ENCODE measurements at regions not wholly inside any gene's neighbourhood (a gene's known extent, or its start where the extent isn't known, plus 50 kb on each side); places are given as distances from the start of the nearest gene placed in this dataset.
"Not testable (repeated sequence)": the region's sequence is repeated elsewhere in the genome, so short reads cannot be mapped to it uniquely, and the experiment has no call there.

DNA sequence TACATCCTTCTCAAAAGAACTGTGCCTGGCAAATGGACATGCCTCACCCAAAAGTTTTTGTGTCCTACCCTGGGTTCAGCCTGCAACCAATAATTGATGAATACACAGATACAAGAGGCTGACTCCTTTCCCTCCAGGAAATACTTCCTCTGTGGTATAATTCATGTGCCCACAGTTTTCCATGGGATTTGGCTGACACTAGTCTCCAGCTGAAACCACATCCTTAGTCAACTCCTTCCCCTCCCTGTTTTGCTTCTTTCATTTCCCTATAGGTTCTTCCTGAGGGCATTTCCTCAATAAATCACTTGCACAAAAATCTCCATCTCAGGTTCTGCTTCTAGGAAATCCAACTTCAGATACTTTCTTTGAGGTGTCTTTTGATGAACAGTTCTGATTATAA, 436.6 kb upstream of the C1orf87 start:
- Mint-ChIP-seq H3K27ac (ENCODE audit: unreplicated experiment) (no peak overlapping the region), H3K4me1 (ENCODE audit: low read depth, unreplicated experiment) (no peaks in the 10 kb centered on the region)
- no peak for DNase-seq

DNA sequence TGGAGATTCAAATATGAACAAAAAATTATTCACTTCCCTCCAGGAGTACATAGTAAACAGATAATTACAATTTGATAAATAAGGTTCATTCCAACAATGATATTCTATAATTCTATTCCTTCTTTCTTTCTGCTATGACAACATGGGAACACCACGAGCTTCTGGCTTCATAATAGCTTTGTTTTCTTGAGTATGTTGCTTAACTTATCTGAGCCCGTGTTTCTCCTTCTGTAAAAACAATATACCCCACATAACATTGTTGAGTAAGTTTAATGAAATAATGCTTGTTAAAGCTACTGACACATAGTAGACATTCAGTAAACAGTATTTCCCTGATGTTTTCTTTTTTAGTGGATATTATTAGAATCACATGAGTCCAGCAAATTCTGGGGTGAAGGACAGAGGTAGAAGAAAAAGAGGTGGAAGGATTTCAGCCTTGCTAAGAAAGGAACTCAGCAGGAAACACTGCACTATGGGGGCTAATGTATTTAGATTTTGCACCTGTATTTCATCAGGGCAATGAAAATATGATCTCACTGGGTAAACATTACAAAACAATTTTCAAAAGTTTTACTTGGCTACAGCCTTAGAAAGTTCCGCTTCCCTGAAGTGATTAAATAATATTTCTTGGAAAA, 430.8 kb upstream of the C1orf87 start:
- Mint-ChIP-seq H3K27me3 (ENCODE audit: unreplicated experiment) (no peaks in the 10 kb centered on the region), H3K4me1 (ENCODE audit: low read depth, unreplicated experiment) (peaks cover 3% of the 10 kb centered on the region), H3K36me3 (ENCODE audit: unreplicated experiment) (no peaks in the 10 kb centered on the region), H3K4me3 (ENCODE audit: unreplicated experiment) (no peak overlapping the region), H3K27ac (ENCODE audit: unreplicated experiment) (no peak overlapping the region), H3K9me3 (ENCODE audit: unreplicated experiment) (no peaks in the 10 kb centered on the region)
- no peak for DNase-seq
- TF ChIP-seq, protein P1, sequence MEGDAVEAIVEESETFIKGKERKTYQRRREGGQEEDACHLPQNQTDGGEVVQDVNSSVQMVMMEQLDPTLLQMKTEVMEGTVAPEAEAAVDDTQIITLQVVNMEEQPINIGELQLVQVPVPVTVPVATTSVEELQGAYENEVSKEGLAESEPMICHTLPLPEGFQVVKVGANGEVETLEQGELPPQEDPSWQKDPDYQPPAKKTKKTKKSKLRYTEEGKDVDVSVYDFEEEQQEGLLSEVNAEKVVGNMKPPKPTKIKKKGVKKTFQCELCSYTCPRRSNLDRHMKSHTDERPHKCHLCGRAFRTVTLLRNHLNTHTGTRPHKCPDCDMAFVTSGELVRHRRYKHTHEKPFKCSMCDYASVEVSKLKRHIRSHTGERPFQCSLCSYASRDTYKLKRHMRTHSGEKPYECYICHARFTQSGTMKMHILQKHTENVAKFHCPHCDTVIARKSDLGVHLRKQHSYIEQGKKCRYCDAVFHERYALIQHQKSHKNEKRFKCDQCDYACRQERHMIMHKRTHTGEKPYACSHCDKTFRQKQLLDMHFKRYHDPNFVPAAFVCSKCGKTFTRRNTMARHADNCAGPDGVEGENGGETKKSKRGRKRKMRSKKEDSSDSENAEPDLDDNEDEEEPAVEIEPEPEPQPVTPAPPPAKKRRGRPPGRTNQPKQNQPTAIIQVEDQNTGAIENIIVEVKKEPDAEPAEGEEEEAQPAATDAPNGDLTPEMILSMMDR (IDR thresholded peaks at IDR 0.05; ENCODE audit: partially characterized antibody, unreplicated experiment), result no peak

More for the DNA sequence above, 436.6 kb upstream of the C1orf87 start:
- no peaks in the 10 kb centered on the region for H3K9me3 Mint-ChIP-seq (ENCODE audit: unreplicated experiment)
- peaks cover 2% of the 10 kb centered on the region for H3K27me3 Mint-ChIP-seq (ENCODE audit: unreplicated experiment)
- no peaks in the 10 kb centered on the region for H3K36me3 Mint-ChIP-seq (ENCODE audit: unreplicated experiment)
- TF ChIP-seq, protein P1 (IDR thresholded peaks at IDR 0.05; ENCODE audit: partially characterized antibody, unreplicated experiment), result no peak
- no peak overlapping the region for H3K4me3 Mint-ChIP-seq (ENCODE audit: unreplicated experiment)

DNA sequence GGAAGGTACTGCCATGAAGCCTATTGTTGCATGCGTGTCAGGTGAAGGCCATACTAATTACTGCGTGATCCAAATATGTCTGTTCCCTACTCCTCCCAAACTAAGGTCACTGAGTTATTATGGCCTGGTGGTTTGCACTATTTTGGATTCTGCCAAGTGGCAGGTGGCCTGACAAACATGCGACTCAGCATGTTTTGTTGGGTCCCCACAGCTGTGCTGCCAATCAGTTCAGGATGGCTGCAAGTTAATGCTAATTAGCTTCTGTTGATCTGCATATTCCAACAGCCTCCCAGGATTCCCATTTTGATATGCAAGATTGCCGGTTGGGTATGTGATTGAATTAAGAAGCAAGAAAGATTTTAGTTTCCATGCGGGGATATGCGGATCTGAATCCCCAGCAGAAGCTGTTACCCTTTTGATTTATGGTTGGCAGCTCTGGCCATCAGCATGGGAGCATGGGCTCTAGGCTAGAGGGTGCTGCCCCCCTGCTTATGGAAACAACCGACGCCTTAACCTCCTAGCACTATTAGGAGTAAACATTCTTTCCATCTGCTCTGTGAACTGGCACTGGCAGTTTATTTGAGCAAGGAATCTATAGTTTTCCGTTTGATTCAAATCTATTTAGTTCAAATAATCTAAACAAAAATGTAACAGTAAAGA, 429.8 kb upstream of the C1orf87 start:
- Mint-ChIP-seq H3K27ac (ENCODE audit: unreplicated experiment) (no peak overlapping the region), H3K27me3 (ENCODE audit: unreplicated experiment) (no peaks in the 10 kb centered on the region), H3K4me3 (ENCODE audit: unreplicated experiment) (no peak overlapping the region), H3K36me3 (ENCODE audit: unreplicated experiment) (no peaks in the 10 kb centered on the region), H3K9me3 (ENCODE audit: unreplicated experiment) (no peaks in the 10 kb centered on the region), H3K4me1 (ENCODE audit: low read depth, unreplicated experiment) (peaks cover 3% of the 10 kb centered on the region)
- no peak for DNase-seq
- TF ChIP-seq, protein P1 (IDR thresholded peaks at IDR 0.05; ENCODE audit: partially characterized antibody, unreplicated experiment), result no peak

DNA sequence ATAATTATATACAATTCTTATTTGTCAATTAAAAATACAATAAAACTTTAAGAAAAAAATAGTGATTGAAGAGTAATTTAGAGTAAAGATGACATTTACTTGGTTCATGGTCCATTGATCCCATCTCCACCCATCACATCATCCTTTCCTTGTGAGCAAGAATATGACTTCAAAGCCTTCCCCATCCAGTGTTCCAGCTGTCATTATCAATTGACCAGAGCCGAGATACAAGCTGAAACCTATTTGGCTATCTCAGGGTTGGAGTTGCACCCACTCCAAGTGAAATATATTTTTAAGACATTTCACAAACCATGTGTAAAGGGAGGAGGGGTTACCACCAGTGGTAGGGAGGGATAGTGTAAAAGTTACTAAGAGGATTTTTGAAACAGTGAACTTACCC, 428.9 kb upstream of the C1orf87 start:
- TF ChIP-seq, protein P1 (IDR thresholded peaks at IDR 0.05; ENCODE audit: partially characterized antibody, unreplicated experiment), result no peak
- H3K4me3 Mint-ChIP-seq (ENCODE audit: unreplicated experiment), result no peak overlapping the region
- peaks cover 3% of the 10 kb centered on the region for H3K4me1 Mint-ChIP-seq (ENCODE audit: low read depth, unreplicated experiment)
- H3K27ac Mint-ChIP-seq (ENCODE audit: unreplicated experiment), result no peak overlapping the region
- no peaks in the 10 kb centered on the region for H3K36me3 Mint-ChIP-seq (ENCODE audit: unreplicated experiment)
- H3K9me3 Mint-ChIP-seq (ENCODE audit: unreplicated experiment), result peaks cover under 1% of the 10 kb centered on the region
- DNase-seq, result no peak
- no peaks in the 10 kb centered on the region for H3K27me3 Mint-ChIP-seq (ENCODE audit: unreplicated experiment)

DNA sequence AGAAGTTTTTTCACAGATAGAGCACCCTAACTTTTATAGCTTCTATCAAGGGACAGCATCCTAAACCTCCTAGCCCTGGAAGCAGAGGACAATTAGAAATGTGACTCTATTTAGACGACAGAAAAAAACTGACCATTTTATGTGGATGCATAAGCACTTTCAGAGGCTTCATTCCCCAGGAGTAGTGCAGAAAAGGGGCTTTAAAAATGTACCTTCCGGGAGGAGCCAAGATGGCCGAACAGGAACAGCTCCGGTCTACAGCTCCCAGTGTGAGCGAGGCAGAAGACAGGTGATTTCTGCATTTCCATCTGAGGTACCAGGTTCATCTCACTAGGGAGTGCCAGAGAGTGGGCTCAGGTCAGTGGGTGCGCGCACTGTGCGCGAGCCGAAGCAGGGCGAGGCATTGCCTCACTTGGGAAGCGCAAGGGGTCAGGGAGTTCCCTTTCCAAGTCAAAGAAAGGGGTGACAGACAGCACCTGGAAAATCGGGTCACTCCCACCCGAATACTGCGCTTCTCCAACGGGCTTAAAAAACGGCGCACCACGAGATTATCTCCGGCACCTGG, 416.4 kb upstream of the C1orf87 start:
- not testable (repeated sequence) for H3K4me1 Mint-ChIP-seq (ENCODE audit: low read depth, unreplicated experiment); H3K4me3 Mint-ChIP-seq (ENCODE audit: unreplicated experiment); H3K9me3 Mint-ChIP-seq (ENCODE audit: unreplicated experiment); H3K27ac Mint-ChIP-seq (ENCODE audit: unreplicated experiment); H3K36me3 Mint-ChIP-seq (ENCODE audit: unreplicated experiment); DNase-seq; H3K27me3 Mint-ChIP-seq (ENCODE audit: unreplicated experiment)

All from glutamatergic neuron (in vitro differentiated cells).